ENCODE measurements at regions not wholly inside any gene's neighbourhood (a gene's known extent, or its start where the extent isn't known, plus 50 kb on each side); places are given as distances from the start of the nearest gene placed in this dataset.

GRCh38 chrX:10707773-10708172 lies 87.4 kb upstream of the MID1 start:
- no peak for TF ChIP-seq CTCF (IDR thresholded peaks at IDR 0.05; ENCODE audit: poor library complexity, severe bottlenecking)
- no peak for TF ChIP-seq REST (IDR thresholded peaks at IDR 0.05; ENCODE audit: borderline replicate concordance)
- TF ChIP-seq EZH2 (IDR thresholded peaks at IDR 0.05; ENCODE audit: borderline replicate concordance, insufficient read depth, low read length, poor library complexity, severe bottlenecking): no peak
- no peak for TF ChIP-seq POLR2AphosphoS5 (IDR thresholded peaks at IDR 0.05)
- TF ChIP-seq EP300 (conservative IDR thresholded peaks at IDR 0.05; ENCODE audit: poor library complexity, severe bottlenecking): no peak
- TF ChIP-seq RAD21 (conservative IDR thresholded peaks at IDR 0.05): no peak
- no peak for TF ChIP-seq TAF1 (IDR thresholded peaks at IDR 0.05; ENCODE audit: low read depth)
- TF ChIP-seq SMC3 (conservative IDR thresholded peaks at IDR 0.05; ENCODE audit: poor library complexity): no peak

Measured in neural cell (in vitro differentiated cells).